IPS-18a (cell line): ENCODE measurements at regions not wholly inside any gene's neighbourhood (a gene's known extent, or its start where the extent isn't known, plus 50 kb on each side); places are given as distances from the start of the nearest gene placed in this dataset.

Experiments used
- H3K27ac ChIP-seq: one replicate; pipeline ENCODE4 v1.5.1; 2013; ENCODE audit warnings: low read length
- H3K27me3 ChIP-seq: one replicate; pipeline ENCODE4 v1.6.1; 2013; ENCODE audit warnings: mild to moderate bottlenecking, low read length; ENCODE audit not compliant: control insufficient read depth, insufficient read depth
- H3K36me3 ChIP-seq: one replicate; pipeline ENCODE4 v1.6.1; 2013; ENCODE audit warnings: low read depth, low read length; ENCODE audit not compliant: control insufficient read depth
- H3K4me1 ChIP-seq: one replicate; pipeline ENCODE4 v1.6.1; 2013; ENCODE audit warnings: low read depth, low read length; ENCODE audit not compliant: control insufficient read depth
- H3K4me3 ChIP-seq: one replicate; pipeline ENCODE4 v1.5.1; 2013; ENCODE audit warnings: low read length
- H3K9ac ChIP-seq: one replicate; pipeline ENCODE4 v1.6.1; 2013; ENCODE audit warnings: mild to moderate bottlenecking, low read length, moderate library complexity
- H3K9me3 ChIP-seq: one replicate; pipeline ENCODE4 v1.6.1; 2013; ENCODE audit warnings: low read depth, low read length; ENCODE audit not compliant: control insufficient read depth

GRCh38 chr12:126883697-126884096, 1383.3 kb upstream of the TMEM132C start:
- no peaks in the 10 kb centered on the region for H3K4me1 ChIP-seq
- H3K27me3 ChIP-seq = no peaks in the 10 kb centered on the region
- no peak overlapping the region for H3K4me3 ChIP-seq
- H3K36me3 ChIP-seq = no peaks in the 10 kb centered on the region
- H3K27ac ChIP-seq = no peak overlapping the region
- peaks cover 15% of the 10 kb centered on the region for H3K9me3 ChIP-seq
- no peak overlapping the region for H3K9ac ChIP-seq

DNA sequence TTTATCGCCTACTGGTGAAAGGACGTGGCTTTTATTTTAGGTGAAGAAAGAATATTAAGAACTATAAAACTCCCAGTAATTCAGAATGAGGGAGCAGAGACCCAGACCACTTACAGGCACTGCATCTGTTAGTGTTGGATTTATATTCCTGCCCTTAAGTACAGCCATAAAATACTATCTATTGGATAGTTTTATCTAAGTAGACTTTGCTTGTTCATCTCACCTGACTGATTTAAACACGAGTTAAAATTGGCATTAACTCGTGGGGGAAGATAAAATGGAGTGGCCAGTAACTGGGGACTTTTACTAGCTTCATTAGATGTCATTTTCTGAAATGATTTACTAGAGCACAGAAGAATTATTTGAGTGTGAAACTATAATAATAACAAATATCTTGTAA, 1377.5 kb upstream of the TMEM132C start:
- Histone ChIP-seq H3K36me3 (no peaks in the 10 kb centered on the region), H3K27me3 (no peaks in the 10 kb centered on the region), H3K9ac (no peak overlapping the region), H3K4me3 (no peak overlapping the region), H3K9me3 (peaks cover 29% of the 10 kb centered on the region), H3K27ac (no peak overlapping the region), H3K4me1 (no peaks in the 10 kb centered on the region)

GRCh38 chr12:126890097-126890496, 1376.9 kb upstream of the TMEM132C start:
- no peak overlapping the region for H3K27ac ChIP-seq
- H3K4me3 ChIP-seq = no peak overlapping the region
- H3K27me3 ChIP-seq = no peaks in the 10 kb centered on the region
- no peaks in the 10 kb centered on the region for H3K4me1 ChIP-seq
- H3K36me3 ChIP-seq = no peaks in the 10 kb centered on the region
- H3K9ac ChIP-seq = no peak overlapping the region
- H3K9me3 ChIP-seq = peaks cover 27% of the 10 kb centered on the region

DNA sequence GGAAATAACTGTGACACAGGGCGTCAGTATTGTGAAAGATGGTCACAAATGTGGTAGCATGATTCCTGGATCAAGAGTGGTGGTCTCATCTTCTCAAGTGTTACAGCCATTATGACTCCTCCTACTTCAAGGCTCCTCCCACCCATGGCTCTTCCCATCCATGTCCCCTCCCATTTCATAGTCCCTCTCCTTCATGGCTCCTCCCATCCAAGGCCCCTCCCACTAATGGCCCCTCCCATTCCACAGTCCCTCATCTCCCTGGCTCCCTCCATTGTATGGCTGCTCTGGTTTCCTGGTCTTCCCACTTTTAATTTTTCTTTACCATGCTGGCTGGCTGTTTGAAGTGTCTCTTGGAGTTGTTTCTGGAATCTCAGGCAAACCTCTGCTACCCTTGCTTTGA, 1375.2 kb upstream of the TMEM132C start:
- Histone ChIP-seq H3K4me3 (no peak overlapping the region), H3K4me1 (no peaks in the 10 kb centered on the region), H3K9me3 (peaks cover 23% of the 10 kb centered on the region), H3K36me3 (no peaks in the 10 kb centered on the region), H3K27ac (no peak overlapping the region), H3K9ac (no peak overlapping the region), H3K27me3 (no peaks in the 10 kb centered on the region)

GRCh38 chr12:126895951-126896913, 1370.7 kb upstream of the TMEM132C start:
- no peaks in the 10 kb centered on the region for H3K27me3 ChIP-seq

GRCh38 chr12:126897102-126897501, 1369.9 kb upstream of the TMEM132C start:
- no peak overlapping the region for H3K4me3 ChIP-seq
- no peaks in the 10 kb centered on the region for H3K27me3 ChIP-seq
- peaks cover 23% of the 10 kb centered on the region for H3K9me3 ChIP-seq
- no peak overlapping the region for H3K27ac ChIP-seq
- H3K36me3 ChIP-seq = no peaks in the 10 kb centered on the region
- no peak overlapping the region for H3K9ac ChIP-seq
- H3K4me1 ChIP-seq = peaks cover 9% of the 10 kb centered on the region

More at GRCh38 chr12:126895951-126896913, 1370.7 kb upstream of the TMEM132C start:
- Histone ChIP-seq H3K9ac (no peak overlapping the region), H3K27ac (no peak overlapping the region), H3K4me3 (no peak overlapping the region), H3K4me1 (peaks cover 5% of the 10 kb centered on the region), H3K9me3 (peaks cover 30% of the 10 kb centered on the region), H3K36me3 (no peaks in the 10 kb centered on the region)

- Histone ChIP-seq H3K27ac (no peak overlapping the region), H3K36me3 (no peaks in the 10 kb centered on the region), H3K27me3 (no peaks in the 10 kb centered on the region), H3K9ac (no peak overlapping the region), H3K9me3 (peaks cover 23% of the 10 kb centered on the region), H3K4me3 (no peak overlapping the region), H3K4me1 (peaks cover 9% of the 10 kb centered on the region)
Measured at GRCh38 chr12:126897778-126898177, 1369.2 kb upstream of the TMEM132C start.

GRCh38 chr12:126898562-126898961, 1368.4 kb upstream of the TMEM132C start:
- H3K27me3 ChIP-seq = no peaks in the 10 kb centered on the region
- H3K36me3 ChIP-seq = no peaks in the 10 kb centered on the region
- peaks cover 22% of the 10 kb centered on the region for H3K9me3 ChIP-seq
- H3K27ac ChIP-seq = no peak overlapping the region
- H3K9ac ChIP-seq = no peak overlapping the region
- H3K4me3 ChIP-seq = no peak overlapping the region
- H3K4me1 ChIP-seq = peaks cover 9% of the 10 kb centered on the region

- H3K4me1 ChIP-seq = peaks cover 9% of the 10 kb centered on the region
- no peak overlapping the region for H3K4me3 ChIP-seq
- no peaks in the 10 kb centered on the region for H3K27me3 ChIP-seq
- H3K27ac ChIP-seq = no peak overlapping the region
- H3K36me3 ChIP-seq = no peaks in the 10 kb centered on the region
- peaks cover 18% of the 10 kb centered on the region for H3K9me3 ChIP-seq
- H3K9ac ChIP-seq = no peak overlapping the region
Measured at GRCh38 chr12:126899926-126900792, 1366.8 kb upstream of the TMEM132C start.

DNA sequence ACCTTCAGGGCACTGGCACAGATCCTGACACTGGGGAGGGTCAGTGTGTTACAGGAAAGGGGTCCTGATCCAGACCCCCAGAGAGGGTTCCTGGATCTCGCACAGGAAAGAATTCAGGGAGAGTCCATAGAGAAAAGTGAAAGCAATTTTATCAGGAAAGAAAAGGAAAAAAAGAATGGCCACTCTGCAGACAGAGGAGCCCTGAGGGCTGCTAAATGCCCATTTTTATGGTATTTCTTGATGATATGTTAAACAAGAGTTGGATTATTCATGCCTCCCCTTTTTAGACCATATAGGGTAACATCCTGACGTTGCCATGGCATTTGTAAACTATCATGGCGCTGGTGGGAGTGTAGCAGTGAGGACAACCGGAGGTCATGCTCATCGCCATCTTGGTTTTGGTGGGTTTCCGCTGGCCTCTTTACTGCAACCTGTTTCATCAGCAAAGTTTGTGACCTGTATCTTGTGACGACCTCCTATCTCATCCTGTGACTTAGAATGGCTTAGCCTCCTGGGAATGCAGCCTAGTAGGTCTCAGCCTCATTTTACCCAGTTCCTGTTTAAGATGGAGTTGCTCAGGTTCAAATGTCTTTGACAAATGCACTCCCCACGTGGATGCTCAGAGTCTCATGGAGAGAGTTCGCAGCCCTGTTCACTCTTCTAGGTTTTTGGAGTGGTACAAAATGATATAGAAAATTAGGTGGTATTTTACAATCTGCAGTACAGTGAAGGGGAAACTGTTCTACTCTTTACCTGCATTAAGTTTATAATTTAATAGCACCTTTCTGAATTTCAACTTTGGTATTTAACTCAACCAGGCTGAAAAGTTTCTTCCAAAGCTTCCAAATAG, 1363.7 kb upstream of the TMEM132C start:
- Histone ChIP-seq H3K4me1 (peaks cover 9% of the 10 kb centered on the region), H3K27me3 (no peaks in the 10 kb centered on the region), H3K9ac (no peak overlapping the region), H3K4me3 (no peak overlapping the region), H3K27ac (no peak overlapping the region), H3K9me3 (peaks cover 11% of the 10 kb centered on the region), H3K36me3 (no peaks in the 10 kb centered on the region)

- H3K4me3 ChIP-seq = no peak overlapping the region
- H3K9ac ChIP-seq = no peak overlapping the region
- H3K27me3 ChIP-seq = no peaks in the 10 kb centered on the region
- no peak overlapping the region for H3K27ac ChIP-seq
- peaks cover 9% of the 10 kb centered on the region for H3K4me1 ChIP-seq
- peaks cover 16% of the 10 kb centered on the region for H3K9me3 ChIP-seq
- no peaks in the 10 kb centered on the region for H3K36me3 ChIP-seq
Measured at GRCh38 chr12:126905752-126906151, 1361.2 kb upstream of the TMEM132C start.
